Loucy (cell line): ENCODE measurements at regions not wholly inside any gene's neighbourhood (a gene's known extent, or its start where the extent isn't known, plus 50 kb on each side); places are given as distances from the start of the nearest gene placed in this dataset.
A peak's percentile ranks its signal among the peaks of the same experiment; 100 is the strongest.

Source experiments
- H2AFZ ChIP-seq: fragments of 200-600 bp; sonication (generic); 2 replicates; pipeline ENCODE4 v1.6.0; 2016; ENCODE audit warnings: antibody characterized with exemption, mild to moderate bottlenecking, low read length, moderate library complexity
- H3F3A ChIP-seq: fragments of 200-600 bp; 2 replicates; pipeline ENCODE4 v1.6.0; 2016; ENCODE audit warnings: antibody characterized with exemption, low read depth, mild to moderate bottlenecking
- H3K27me3 ChIP-seq: fragments of 200-600 bp; sonication (generic); 2 replicates; pipeline ENCODE4 v1.6.1; 2014; ENCODE audit warnings: low read length, mild to moderate bottlenecking; ENCODE audit not compliant: insufficient read depth, poor library complexity, severe bottlenecking
- H3K36me3 ChIP-seq: fragments of 200-600 bp; sonication (generic); 2 replicates; pipeline ENCODE4 v1.6.1; 2016; ENCODE audit warnings: low read length; ENCODE audit not compliant: insufficient read depth
- H3K4me1 ChIP-seq: fragments of 200-600 bp; sonication (generic); 2 replicates; pipeline ENCODE4 v1.5.1; 2014; ENCODE audit warnings: low read length, mild to moderate bottlenecking; ENCODE audit not compliant: insufficient read depth, poor library complexity, severe bottlenecking
- H3K4me2 ChIP-seq: fragments of 200-600 bp; sonication (generic); 2 replicates; pipeline ENCODE4 v1.6.0; 2014; ENCODE audit warnings: antibody characterized with exemption, low read length, low read depth, mild to moderate bottlenecking; ENCODE audit not compliant: poor library complexity, severe bottlenecking
- H3K4me3 ChIP-seq: fragments of 200-600 bp; sonication (generic); 2 replicates; pipeline ENCODE4 v1.5.1; 2014; ENCODE audit warnings: low read length, mild to moderate bottlenecking, mixed read lengths; ENCODE audit not compliant: poor library complexity, severe bottlenecking
- H3K79me2 ChIP-seq: fragments of 200-600 bp; sonication (generic); 2 replicates; pipeline ENCODE4 v1.6.1; 2014; ENCODE audit warnings: low read length; ENCODE audit not compliant: insufficient read depth
- H3K9ac ChIP-seq: fragments of 200-600 bp; sonication (generic); 2 replicates; pipeline ENCODE4 v1.6.0; 2014; ENCODE audit warnings: mild to moderate bottlenecking, low read depth, low read length, moderate library complexity; ENCODE audit not compliant: poor library complexity, severe bottlenecking
- H3K9me2 ChIP-seq: fragments of 200-600 bp; sonication (generic); replicated peaks from 2 replicates; pipeline ENCODE4 v1.6.1; 2016; ENCODE audit warnings: low read depth, low read length, mixed read lengths
- H3K9me3 ChIP-seq: fragments of 200-600 bp; sonication (generic); 2 replicates; pipeline ENCODE4 v1.6.1; 2014; ENCODE audit warnings: mild to moderate bottlenecking, antibody characterized with exemption, low read length, low read depth; ENCODE audit not compliant: insufficient read depth
- H4K20me1 ChIP-seq: fragments of 200-600 bp; sonication (generic); 2 replicates; pipeline ENCODE4 v1.6.0; 2014; ENCODE audit warnings: antibody characterized with exemption, low read length, mild to moderate bottlenecking; ENCODE audit not compliant: insufficient read depth, poor library complexity, severe bottlenecking
- CTCF ChIP-seq: fragments of 200-600 bp; sonication (generic); conservative IDR thresholded peaks from 2 replicates; pipeline ENCODE4 v1.5.1; 2014; ENCODE audit warnings: mild to moderate bottlenecking, antibody characterized with exemption, low read length
- EZH2phosphoT487 ChIP-seq: fragments of 200-600 bp; IDR thresholded peaks from 2 replicates; pipeline ENCODE4 v1.6.1; 2018; ENCODE audit warnings: antibody characterized with exemption, mild to moderate bottlenecking, moderate library complexity, borderline replicate concordance

DNA sequence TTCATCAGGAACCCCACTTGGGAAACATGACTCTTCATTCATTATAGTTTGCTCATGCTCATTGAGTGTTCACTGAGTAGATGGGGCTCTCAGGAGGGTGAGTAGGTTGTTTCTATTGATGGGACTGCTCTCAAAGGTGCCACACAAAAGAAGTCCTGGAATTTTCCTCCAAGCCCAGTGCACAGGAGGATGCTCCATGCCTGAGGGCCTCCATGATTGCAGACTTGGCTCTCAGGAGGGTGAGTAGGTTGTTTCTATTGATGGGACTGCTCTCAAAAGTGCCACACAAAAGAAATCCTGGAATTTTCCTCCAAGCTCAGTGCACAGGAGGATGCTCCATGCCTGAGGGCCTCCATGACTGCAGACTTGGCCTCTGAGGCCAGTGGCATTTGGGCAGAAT, 108.5 kb downstream of the ZNF674 start:
- no peak for TF ChIP-seq CTCF
- no peak for TF ChIP-seq EZH2phosphoT487
- no peaks in the 10 kb centered on the region for H3K9me2 ChIP-seq
- H3K9me3 ChIP-seq = no peaks in the 10 kb centered on the region
- H3K27me3 ChIP-seq = no peaks in the 10 kb centered on the region
- no peaks in the 10 kb centered on the region for H3K79me2 ChIP-seq
- no peak overlapping the region for H2AFZ ChIP-seq
- H3F3A ChIP-seq = no peaks in the 10 kb centered on the region
- H3K36me3 ChIP-seq = no peaks in the 10 kb centered on the region
- no peak overlapping the region for H3K4me2 ChIP-seq
- no peaks in the 10 kb centered on the region for H4K20me1 ChIP-seq
- no peak overlapping the region for H3K4me3 ChIP-seq
- H3K4me1 ChIP-seq = no peaks in the 10 kb centered on the region
- H3K9ac ChIP-seq = no peak overlapping the region

DNA sequence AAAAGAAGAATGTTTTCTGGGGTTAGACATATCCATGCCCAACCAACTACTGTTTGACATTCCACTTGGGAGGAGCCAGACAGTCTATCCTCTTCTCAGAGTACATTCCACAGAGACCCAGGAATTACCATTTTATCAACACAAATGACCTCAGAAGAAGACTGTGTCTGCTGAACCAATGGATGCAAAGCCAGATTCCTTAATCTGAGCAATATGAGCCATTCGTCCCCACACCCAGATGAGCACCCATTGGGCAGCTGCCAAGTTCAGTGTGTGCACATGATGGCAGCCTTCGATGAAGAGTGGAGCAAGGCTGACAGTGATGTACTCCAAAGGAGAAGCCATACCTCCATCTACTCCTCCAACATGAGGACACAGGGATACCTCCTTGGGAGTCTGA, 111.3 kb downstream of the ZNF674 start:
- Histone ChIP-seq H2AFZ (no peak overlapping the region), H3K9me2 (no peaks in the 10 kb centered on the region), H3K4me1 (no peaks in the 10 kb centered on the region), H3K9me3 (no peaks in the 10 kb centered on the region), H4K20me1 (no peaks in the 10 kb centered on the region), H3K36me3 (no peaks in the 10 kb centered on the region), H3K4me2 (no peak overlapping the region), H3K4me3 (no peak overlapping the region), H3K9ac (no peak overlapping the region), H3F3A (no peaks in the 10 kb centered on the region), H3K79me2 (no peaks in the 10 kb centered on the region), H3K27me3 (no peaks in the 10 kb centered on the region)
- TF ChIP-seq CTCF = no peak
- no peak for TF ChIP-seq EZH2phosphoT487

DNA sequence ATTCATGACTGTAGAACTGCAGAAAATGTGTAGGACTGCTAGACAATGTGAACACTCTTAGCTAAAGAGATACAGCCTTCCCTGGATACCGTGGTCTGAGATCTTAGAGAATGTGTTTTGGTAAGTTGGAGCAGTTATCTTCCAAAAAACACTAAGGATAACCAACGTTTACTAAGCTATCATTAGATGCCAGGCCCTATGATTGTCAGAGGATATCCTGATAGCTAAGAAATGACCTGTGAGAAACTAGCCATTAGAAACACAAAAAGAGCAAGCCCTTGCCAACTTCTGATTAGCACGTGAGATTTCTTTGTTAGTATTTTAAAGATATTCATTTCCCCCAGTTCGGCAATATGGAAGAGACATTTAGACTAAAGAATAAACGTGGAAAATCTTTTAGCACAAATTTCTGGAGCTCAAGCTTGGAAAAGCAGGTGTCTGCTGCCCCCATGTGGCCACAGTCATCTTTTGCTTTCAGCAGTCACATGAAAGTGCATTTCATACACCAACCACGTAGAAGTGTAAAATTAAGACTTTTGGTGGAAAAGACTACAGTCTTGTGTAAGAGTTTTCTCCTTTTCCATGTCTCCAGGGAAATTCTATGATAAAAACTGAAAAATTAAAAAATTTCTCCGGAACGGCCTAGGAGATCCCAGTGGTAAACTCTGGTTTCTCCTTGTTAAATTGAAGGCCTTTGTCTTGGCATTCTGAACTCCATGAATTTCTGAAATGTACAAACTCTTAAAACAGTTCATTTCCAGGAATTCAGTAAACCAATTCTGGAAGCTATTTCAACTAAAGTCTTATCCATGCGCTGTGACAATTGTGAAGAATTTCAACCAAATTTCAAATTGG, 136.4 kb downstream of the ZNF674 start:
- Histone ChIP-seq H2AFZ (peak overlapping the region; percentile 26; the same call in 1 of the 2 replicates), H4K20me1 (no peaks in the 10 kb centered on the region), H3K4me2 (no peak overlapping the region), H3K36me3 (no peaks in the 10 kb centered on the region), H3F3A (no peaks in the 10 kb centered on the region), H3K4me3 (no peak overlapping the region), H3K79me2 (no peaks in the 10 kb centered on the region), H3K4me1 (peaks cover 6% of the 10 kb centered on the region), H3K27me3 (no peaks in the 10 kb centered on the region), H3K9ac (no peak overlapping the region), H3K9me2 (no peaks in the 10 kb centered on the region), H3K9me3 (no peaks in the 10 kb centered on the region)
- peak; percentile 78 for TF ChIP-seq CTCF
- TF ChIP-seq EZH2phosphoT487 = no peak
